Lung (tissue), 11 donors: ENCODE measurements at regions not wholly inside any gene's neighbourhood (a gene's known extent, or its start where the extent isn't known, plus 50 kb on each side); places are given as distances from the start of the nearest gene placed in this dataset.
A peak's percentile ranks its signal among the peaks of the same experiment; 100 is the strongest.

Experiments used
- ATAC-seq: fragments of 200-7000 bp; cut with Tn5 transposase; one replicate; pipeline ENCODE4 v1.9.1; 2020; ENCODE audit warnings: moderate number of reproducible peaks; ENCODE audit not compliant: insufficient read depth, low FRiP score
- DNase-seq, 3 donors: peaks; one replicate each; pipeline ENCODE4 v3.0.0-alpha.2; 2013 to 2017
- H3K27ac ChIP-seq, 2 donors: one replicate each; pipeline ENCODE4 v1.5.1; 2013; ENCODE audit warnings: mild to moderate bottlenecking in 2 of 2, moderate library complexity in 2 of 2, control low read depth in 1 of 2, inconsistent platforms in 1 of 2, low read depth in 1 of 2, low read length in 1 of 2
- H3K27me3 ChIP-seq, 3 donors: one replicate each; pipeline ENCODE4 v1.5.1; 2013; ENCODE audit warnings: low read length in 2 of 3; ENCODE audit not compliant: control insufficient read depth in 3 of 3, insufficient read depth in 3 of 3
- H3K36me3 ChIP-seq, 4 donors: one replicate each; pipeline ENCODE4 v1.5.1; 2013; ENCODE audit warnings: low read length in 4 of 4, mild to moderate bottlenecking in 1 of 4, moderate library complexity in 1 of 4; ENCODE audit not compliant: control insufficient read depth in 4 of 4, insufficient read depth in 4 of 4
- H3K4me1 ChIP-seq, 5 donors: one replicate each; pipeline ENCODE4 v1.5.1; 2013; ENCODE audit warnings: low read length in 5 of 5, mild to moderate bottlenecking in 2 of 5, moderate library complexity in 1 of 5; ENCODE audit not compliant: control insufficient read depth in 5 of 5, insufficient read depth in 5 of 5
- H3K4me3 ChIP-seq: one replicate; pipeline ENCODE4 v1.5.1; 2013; ENCODE audit warnings: mild to moderate bottlenecking, control low read depth, moderate library complexity
- H3K9ac ChIP-seq, 2 donors: one replicate each; pipeline ENCODE4 v1.5.1; 2013; ENCODE audit warnings: low read length in 2 of 2, control low read depth in 1 of 2; ENCODE audit not compliant: insufficient read depth in 1 of 2
- H3K9me3 ChIP-seq, 4 donors: one replicate each; pipeline ENCODE4 v1.5.1; 2013; ENCODE audit warnings: low read length in 3 of 4, mild to moderate bottlenecking in 1 of 4, moderate library complexity in 1 of 4; ENCODE audit not compliant: control insufficient read depth in 4 of 4, insufficient read depth in 3 of 4
- CTCF ChIP-seq: IDR thresholded peaks from 2 replicates; pipeline ENCODE4 v1.5.1; 2012; ENCODE audit warnings: mild to moderate bottlenecking; ENCODE audit errors: control extremely low read depth, extremely low read depth
- WGBS, 2 donors: extraction: QIAGEN DNeasy Blood & Tissue Kit; methylation state at CpG; one replicate each; pipeline ENCODE4 v1.1.7; 2013; 5-methylcytosine and 5-hydroxymethylcytosine counted together
- donor health status: control.
- donor health status: control.
- donor health status: Bipolar disorder and iron deficiency.
- donor health status: healthy.
- donor health status: DM: yes; HTN: yes; CAD: no.

DNA sequence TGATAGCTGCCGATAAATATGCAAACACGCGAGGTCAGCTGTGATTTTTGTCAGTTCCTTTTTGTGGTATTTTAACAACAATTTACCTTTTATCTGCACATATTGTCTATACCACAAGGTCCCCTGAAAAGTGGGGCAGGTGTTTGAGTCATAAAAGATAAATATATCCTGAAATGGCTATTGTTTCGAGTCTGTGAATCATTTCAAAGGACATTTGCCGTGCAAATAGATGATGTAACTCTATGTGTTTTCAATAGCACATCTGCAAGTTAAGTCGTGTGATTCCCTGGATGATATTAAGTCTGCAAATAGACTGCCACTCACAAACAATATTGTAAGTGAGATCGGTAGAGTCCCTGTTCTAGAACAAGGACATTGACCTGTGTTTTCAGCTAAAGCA is 193.0 kb upstream of the PITRM1 start:
- H3K27ac ChIP-seq = no peak overlapping the region
- 71 to 78% methylated on average over 7 of the region's 7 CpGs for WGBS, 2 donors
- H3K9ac ChIP-seq = no peak overlapping the region
- no peak overlapping the region for H3K4me3 ChIP-seq
- H3K36me3 ChIP-seq = no peaks in the 10 kb centered on the region
- peaks cover 0 to 7% (median 0%) of the 10 kb centered on the region in 5 donors for H3K4me1 ChIP-seq
- DNase-seq (peak in 1 of 3 donors; percentile 14), ATAC-seq (no peak)
- peaks cover 0 to 2% (median under 1%) of the 10 kb centered on the region in 4 donors for H3K9me3 ChIP-seq
- H3K27me3 ChIP-seq = no peaks in the 10 kb centered on the region
- no peak for TF ChIP-seq CTCF

GRCh38 chr10:3364768-3365480 is 192.3 kb upstream of the PITRM1 start:
- DNase-seq (peak in 2 of 3 donors; percentile 29 to 38), ATAC-seq (no peak)
- no peak for TF ChIP-seq CTCF
- Histone ChIP-seq H3K4me3 (no peak overlapping the region), H3K4me1 (peaks cover 0 to 7% (median 0%) of the 10 kb centered on the region in 5 donors), H3K27ac (no peak overlapping the region), H3K9me3 (peaks cover 0 to 2% (median under 1%) of the 10 kb centered on the region in 4 donors), H3K9ac (no peak overlapping the region), H3K27me3 (no peaks in the 10 kb centered on the region), H3K36me3 (no peaks in the 10 kb centered on the region)
- 91 to 92% methylated on average over 12 of the region's 12 CpGs for WGBS, 2 donors

DNA sequence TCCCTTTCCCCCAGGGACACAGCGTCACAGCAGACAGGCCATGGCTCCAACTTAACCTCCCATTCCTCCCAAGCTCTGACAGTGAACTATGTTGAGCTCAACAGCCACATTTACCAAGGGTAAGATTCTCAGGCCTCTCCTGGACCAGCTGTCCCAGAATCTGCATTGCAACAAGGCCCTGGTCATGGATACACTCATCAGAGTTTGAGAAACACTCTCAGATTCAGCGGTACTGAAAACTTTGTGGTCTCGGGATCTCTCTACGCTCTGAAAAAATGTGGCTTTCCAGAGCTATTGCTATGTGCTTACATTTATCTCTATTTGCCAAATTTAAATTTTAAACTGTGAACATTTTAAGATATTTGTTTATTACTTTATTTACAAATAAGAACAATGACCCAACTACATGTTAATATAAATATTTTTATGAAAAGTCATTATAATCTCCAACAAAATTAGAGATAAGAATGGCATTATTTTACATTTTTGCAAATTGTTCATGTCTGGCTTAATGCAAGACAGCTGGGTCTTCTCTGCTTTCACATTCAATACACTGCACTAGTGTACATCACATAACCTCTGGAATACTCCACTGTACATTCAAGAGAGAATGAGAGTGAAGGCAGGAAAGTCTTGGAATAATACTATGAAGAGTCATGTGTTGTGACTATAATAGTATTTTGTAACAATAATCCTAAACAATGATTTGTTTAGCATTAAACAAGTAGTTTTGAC is 190.9 kb upstream of the PITRM1 start:
- no peaks in the 10 kb centered on the region for H3K36me3 ChIP-seq
- TF ChIP-seq CTCF = no peak
- ATAC-seq = no peak
- H3K27ac ChIP-seq = no peak overlapping the region
- WGBS, 2 donors = 81% methylated on average over 4 of the region's 4 CpGs
- DNase-seq = peak; percentile 77 to 98 (median 97)
- H3K9me3 ChIP-seq = peaks cover 0 to 2% (median 2%) of the 10 kb centered on the region in 4 donors
- peak overlapping the region in 1 of 2 donors; percentile 8 for H3K9ac ChIP-seq
- H3K27me3 ChIP-seq = no peaks in the 10 kb centered on the region
- peaks cover 0 to 7% (median 0%) of the 10 kb centered on the region in 5 donors for H3K4me1 ChIP-seq
- no peak overlapping the region for H3K4me3 ChIP-seq
